ENCODE measurements at regions not wholly inside any gene's neighbourhood (a gene's known extent, or its start where the extent isn't known, plus 50 kb on each side); places are given as distances from the start of the nearest gene placed in this dataset.
"Not testable (repeated sequence)": the region's sequence is repeated elsewhere in the genome, so short reads cannot be mapped to it uniquely, and the experiment has no call there.

DNA sequence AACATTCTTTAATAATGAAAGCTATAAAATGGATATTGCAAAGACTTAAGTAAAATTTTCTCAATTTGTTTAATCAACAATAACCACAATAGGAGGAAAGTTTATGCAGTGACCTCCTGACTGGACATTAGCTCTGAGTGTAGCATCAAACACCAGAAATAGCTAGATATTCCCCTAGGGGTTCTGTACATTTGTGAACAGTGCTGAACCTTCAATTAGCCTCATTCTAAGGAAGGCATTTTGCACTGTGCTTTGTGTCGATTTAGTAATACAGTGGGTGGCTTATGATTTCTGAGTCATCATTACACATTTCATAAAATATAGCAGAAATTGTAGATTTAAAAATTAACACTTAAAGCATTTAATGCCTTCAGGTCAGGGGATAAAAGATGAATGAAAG, 367.3 kb upstream of the PCDH15 start:
- Histone ChIP-seq H3F3A (ENCODE audit: insufficient read depth, low read depth) (no peaks in the 10 kb centered on the region), H3K9me3 (ENCODE audit: insufficient read depth, low read depth) (no peaks in the 10 kb centered on the region; the same call in 1 of the 2 replicates), H3K4me2 (no peak overlapping the region), H3K4me3 (no peak overlapping the region), H3K79me2 (ENCODE audit: low read depth) (no peaks in the 10 kb centered on the region), H3K4me1 (replicated peaks; ENCODE audit: insufficient read depth) (no peaks in the 10 kb centered on the region), H2AFZ (no peak overlapping the region), H4K20me1 (ENCODE audit: insufficient read depth) (no peaks in the 10 kb centered on the region), H3K36me3 (ENCODE audit: low read depth) (no peaks in the 10 kb centered on the region), H3K27me3 (ENCODE audit: insufficient read depth, low read depth) (no peaks in the 10 kb centered on the region), H3K9me2 (ENCODE audit: insufficient read depth) (no peaks in the 10 kb centered on the region), H3K27ac (no peak overlapping the region)
- no peak for TF ChIP-seq EZH2 (IDR thresholded peaks at IDR 0.05; ENCODE audit: low read depth)
- TF ChIP-seq, protein P1, sequence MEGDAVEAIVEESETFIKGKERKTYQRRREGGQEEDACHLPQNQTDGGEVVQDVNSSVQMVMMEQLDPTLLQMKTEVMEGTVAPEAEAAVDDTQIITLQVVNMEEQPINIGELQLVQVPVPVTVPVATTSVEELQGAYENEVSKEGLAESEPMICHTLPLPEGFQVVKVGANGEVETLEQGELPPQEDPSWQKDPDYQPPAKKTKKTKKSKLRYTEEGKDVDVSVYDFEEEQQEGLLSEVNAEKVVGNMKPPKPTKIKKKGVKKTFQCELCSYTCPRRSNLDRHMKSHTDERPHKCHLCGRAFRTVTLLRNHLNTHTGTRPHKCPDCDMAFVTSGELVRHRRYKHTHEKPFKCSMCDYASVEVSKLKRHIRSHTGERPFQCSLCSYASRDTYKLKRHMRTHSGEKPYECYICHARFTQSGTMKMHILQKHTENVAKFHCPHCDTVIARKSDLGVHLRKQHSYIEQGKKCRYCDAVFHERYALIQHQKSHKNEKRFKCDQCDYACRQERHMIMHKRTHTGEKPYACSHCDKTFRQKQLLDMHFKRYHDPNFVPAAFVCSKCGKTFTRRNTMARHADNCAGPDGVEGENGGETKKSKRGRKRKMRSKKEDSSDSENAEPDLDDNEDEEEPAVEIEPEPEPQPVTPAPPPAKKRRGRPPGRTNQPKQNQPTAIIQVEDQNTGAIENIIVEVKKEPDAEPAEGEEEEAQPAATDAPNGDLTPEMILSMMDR (conservative IDR thresholded peaks at IDR 0.05), result no peak
- BruUV-seq (replicated peaks), result no TSS peak
- DNase-seq, result no peak
- ChIA-PET POLR2A (ENCODE audit: unreplicated experiment) (no interaction called here), CTCF (no interaction called here)
- intact Hi-C loops (cut with micrococcal nuclease; ENCODE audit: unreplicated experiment), result no loop called here

DNA sequence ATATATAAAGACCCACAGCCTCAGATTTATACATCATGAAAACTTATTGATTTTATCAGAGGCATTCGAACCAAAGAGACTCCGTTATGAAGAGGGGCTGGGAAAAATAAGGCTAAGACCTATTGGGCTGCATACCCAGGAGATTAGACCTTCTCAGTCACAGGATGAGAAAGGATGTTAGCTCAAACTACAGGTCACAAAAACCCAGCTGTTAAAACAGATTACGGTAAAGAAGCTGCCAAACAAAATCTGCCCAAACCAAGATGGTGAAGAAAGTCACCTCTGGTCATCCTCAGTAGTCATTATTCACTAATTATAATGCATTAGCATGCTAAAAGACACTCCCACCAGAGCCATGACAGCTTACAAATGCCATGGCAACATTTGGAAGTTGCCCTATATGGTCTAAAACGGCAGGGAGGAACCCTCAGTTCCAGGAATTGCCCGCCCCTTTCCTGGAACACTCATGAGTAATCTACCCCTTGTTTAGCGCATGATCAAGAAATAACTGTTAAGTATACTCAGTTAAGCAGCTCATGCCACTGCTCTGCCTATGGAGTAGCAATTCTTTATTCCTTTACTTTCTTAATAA, 362.5 kb upstream of the PCDH15 start:
- POLR2A ChIA-PET (ENCODE audit: unreplicated experiment), result no interaction called here

DNA sequence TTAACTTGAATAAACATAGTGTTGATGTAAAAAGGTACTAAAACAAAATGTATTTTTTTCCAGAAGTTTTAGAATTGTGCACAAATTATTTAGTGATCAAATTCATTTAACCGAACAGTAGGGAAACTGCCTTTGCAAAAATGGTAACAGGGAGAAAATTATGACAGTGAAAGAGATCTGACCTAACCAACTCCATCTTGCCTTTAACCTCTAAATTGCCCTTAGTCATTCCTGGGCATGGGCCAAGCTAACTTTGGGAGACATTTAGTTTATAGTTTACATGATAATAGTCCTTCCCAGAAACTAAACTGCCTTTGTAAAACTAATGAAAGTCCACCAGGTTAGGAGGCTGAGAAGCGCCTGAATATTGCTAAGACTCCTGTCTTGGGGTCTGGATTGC, 361.3 kb upstream of the PCDH15 start:
- intact Hi-C loops (cut with micrococcal nuclease; ENCODE audit: unreplicated experiment); CTCF ChIA-PET; DNase-seq; H3K79me2 ChIP-seq (ENCODE audit: low read depth); H2AFZ ChIP-seq; H3K4me3 ChIP-seq; H3K4me2 ChIP-seq; BruUV-seq (replicated peaks); H3K27me3 ChIP-seq (ENCODE audit: insufficient read depth, low read depth); H3K9me2 ChIP-seq (ENCODE audit: insufficient read depth); H3K9me3 ChIP-seq (ENCODE audit: insufficient read depth, low read depth); H3K4me1 ChIP-seq (replicated peaks; ENCODE audit: insufficient read depth); POLR2A ChIA-PET (ENCODE audit: unreplicated experiment); H3K27ac ChIP-seq; H4K20me1 ChIP-seq (ENCODE audit: insufficient read depth); H3K36me3 ChIP-seq (ENCODE audit: low read depth); H3F3A ChIP-seq (ENCODE audit: insufficient read depth, low read depth): not testable (repeated sequence)

More for the DNA sequence above, 362.5 kb upstream of the PCDH15 start:
- Histone ChIP-seq H3K9me2 (ENCODE audit: insufficient read depth) (no peaks in the 10 kb centered on the region), H3K4me2 (no peak overlapping the region), H3K79me2 (ENCODE audit: low read depth) (no peaks in the 10 kb centered on the region), H3K4me1 (replicated peaks; ENCODE audit: insufficient read depth) (no peaks in the 10 kb centered on the region), H2AFZ (no peak overlapping the region), H4K20me1 (ENCODE audit: insufficient read depth) (no peaks in the 10 kb centered on the region), H3K4me3 (no peak overlapping the region), H3F3A (ENCODE audit: insufficient read depth, low read depth) (no peaks in the 10 kb centered on the region), H3K9me3 (ENCODE audit: insufficient read depth, low read depth) (no peaks in the 10 kb centered on the region; the same call in 1 of the 2 replicates), H3K36me3 (ENCODE audit: low read depth) (no peaks in the 10 kb centered on the region), H3K27ac (no peak overlapping the region), H3K27me3 (ENCODE audit: insufficient read depth, low read depth) (no peaks in the 10 kb centered on the region)
- CTCF ChIA-PET, result no interaction called here
- no TSS peak for BruUV-seq (replicated peaks)
- intact Hi-C loops (cut with micrococcal nuclease; ENCODE audit: unreplicated experiment), result no loop called here
- DNase-seq, result no peak
- TF ChIP-seq, protein P1 (conservative IDR thresholded peaks at IDR 0.05), result no peak
- TF ChIP-seq EZH2 (IDR thresholded peaks at IDR 0.05; ENCODE audit: low read depth), result no peak

DNA sequence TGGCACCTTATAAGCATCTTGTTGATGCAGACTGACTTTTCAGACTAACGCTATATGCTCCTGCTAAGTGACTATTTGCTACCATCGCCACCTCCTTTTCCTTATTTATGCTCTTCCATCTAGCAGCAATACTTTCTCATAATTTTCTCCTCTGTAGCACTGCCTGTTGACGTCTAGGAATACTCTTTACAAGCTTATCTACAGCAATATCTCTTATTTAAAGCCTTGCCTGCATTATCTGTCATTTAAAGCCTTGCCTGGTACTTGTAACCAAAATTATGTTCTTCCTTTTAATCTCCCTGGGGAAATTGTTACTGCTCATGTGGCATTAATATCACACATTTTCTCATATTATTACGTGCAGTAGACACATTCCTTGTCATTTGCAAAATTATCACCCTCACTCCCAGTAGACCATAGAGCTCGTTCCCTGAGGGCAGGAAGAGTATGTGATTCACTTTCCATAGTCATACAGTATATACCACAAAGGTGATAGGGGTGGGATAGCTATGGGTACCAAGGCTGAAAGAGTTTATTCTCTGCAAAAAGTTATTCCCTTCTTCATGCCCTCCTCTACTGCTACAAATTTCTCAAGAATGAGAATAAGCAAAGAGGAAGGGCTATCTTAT, 359.7 kb upstream of the PCDH15 start:
- H4K20me1 ChIP-seq (ENCODE audit: insufficient read depth), result no peaks in the 10 kb centered on the region
- no peaks in the 10 kb centered on the region for H3F3A ChIP-seq (ENCODE audit: insufficient read depth, low read depth)
- no peaks in the 10 kb centered on the region for H3K27me3 ChIP-seq (ENCODE audit: insufficient read depth, low read depth)
- POLR2A ChIA-PET (ENCODE audit: unreplicated experiment), result no interaction called here
- no peak for DNase-seq
- intact Hi-C loops (cut with micrococcal nuclease; ENCODE audit: unreplicated experiment), result no loop called here
- no peak overlapping the region for H3K4me3 ChIP-seq
- H3K4me2 ChIP-seq, result no peak overlapping the region
- H3K27ac ChIP-seq, result no peak overlapping the region
- no peaks in the 10 kb centered on the region for H3K79me2 ChIP-seq (ENCODE audit: low read depth)
- no peak overlapping the region for H2AFZ ChIP-seq
- H3K36me3 ChIP-seq (ENCODE audit: low read depth), result no peaks in the 10 kb centered on the region
- no TSS peak for BruUV-seq (replicated peaks)
- no peaks in the 10 kb centered on the region; the same call in 1 of the 2 replicates for H3K9me3 ChIP-seq (ENCODE audit: insufficient read depth, low read depth)
- no peaks in the 10 kb centered on the region for H3K4me1 ChIP-seq (replicated peaks; ENCODE audit: insufficient read depth)
- no peaks in the 10 kb centered on the region for H3K9me2 ChIP-seq (ENCODE audit: insufficient read depth)
- TF ChIP-seq, protein P1 (conservative IDR thresholded peaks at IDR 0.05), result no peak
- no peak for TF ChIP-seq EZH2 (IDR thresholded peaks at IDR 0.05; ENCODE audit: low read depth)
- CTCF ChIA-PET, result no interaction called here
